ENCODE measurements at regions not wholly inside any gene's neighbourhood (a gene's known extent, or its start where the extent isn't known, plus 50 kb on each side); places are given as distances from the start of the nearest gene placed in this dataset.

DNA sequence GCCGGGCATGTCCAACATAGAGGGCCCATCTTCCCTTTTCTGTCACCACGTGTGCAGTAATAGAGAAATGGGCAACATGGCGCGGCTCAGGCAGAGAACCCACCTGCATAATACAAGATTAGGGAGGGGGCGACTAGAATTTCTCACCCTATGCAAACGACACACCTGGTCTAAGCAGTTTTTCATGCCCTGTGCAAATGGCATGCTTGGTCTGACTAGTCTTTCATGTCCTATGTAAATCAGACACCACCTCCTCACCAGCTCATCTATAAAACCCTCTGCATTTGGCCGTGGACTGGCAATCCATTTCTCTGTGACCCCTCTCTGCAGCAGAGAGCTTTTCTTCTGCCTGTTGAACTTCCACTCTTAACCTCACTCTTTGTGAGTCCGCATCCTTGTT, 180.2 kb upstream of the PZP start (continued):
- TF ChIP-seq CTCF (IDR thresholded peaks at IDR 0.05; ENCODE audit: low read depth, low read length, missing input control) (no peak), HNF4A (conservative IDR thresholded peaks at IDR 0.05) (no peak), YY1 (IDR thresholded peaks at IDR 0.05) (no peak)

- Histone ChIP-seq H3K27ac (ENCODE audit: low read depth in 1 of 2, low read length in 2 of 2) (no peak overlapping the region), H3K4me3 (ENCODE audit: low read depth in 1 of 3, low read length in 3 of 3) (no peak overlapping the region), H3K4me1 (ENCODE audit: control insufficient read depth in 4 of 4, insufficient read depth in 4 of 4, low read length in 3 of 4) (no peaks in the 10 kb centered on the region), H3K36me3 (ENCODE audit: control insufficient read depth in 4 of 4, insufficient read depth in 3 of 4, low read depth in 1 of 4, low read length in 3 of 4) (no peaks in the 10 kb centered on the region), H3K9ac (ENCODE audit: low read depth in 1 of 2, low read length in 2 of 2) (no peak overlapping the region), H3K9me3 (ENCODE audit: control insufficient read depth in 4 of 4, low read length in 3 of 4) (no peaks in the 10 kb centered on the region), H3K27me3 (ENCODE audit: control insufficient read depth in 4 of 4, insufficient read depth in 4 of 4, low read length in 3 of 4) (no peaks in the 10 kb centered on the region)
- no peak for TF ChIP-seq TAF1 (conservative IDR thresholded peaks at IDR 0.05)
- TF ChIP-seq CTCF (IDR thresholded peaks at IDR 0.05; ENCODE audit: low read depth, low read length, missing input control), result no peak
- TF ChIP-seq, protein P1, sequence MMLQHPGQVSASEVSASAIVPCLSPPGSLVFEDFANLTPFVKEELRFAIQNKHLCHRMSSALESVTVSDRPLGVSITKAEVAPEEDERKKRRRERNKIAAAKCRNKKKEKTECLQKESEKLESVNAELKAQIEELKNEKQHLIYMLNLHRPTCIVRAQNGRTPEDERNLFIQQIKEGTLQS (IDR thresholded peaks at IDR 0.05), result no peak
- TF ChIP-seq HNF4G (IDR thresholded peaks at IDR 0.05), result no peak
- TF ChIP-seq FOXA1 (IDR thresholded peaks at IDR 0.05), result no peak
- TF ChIP-seq, protein P2, sequence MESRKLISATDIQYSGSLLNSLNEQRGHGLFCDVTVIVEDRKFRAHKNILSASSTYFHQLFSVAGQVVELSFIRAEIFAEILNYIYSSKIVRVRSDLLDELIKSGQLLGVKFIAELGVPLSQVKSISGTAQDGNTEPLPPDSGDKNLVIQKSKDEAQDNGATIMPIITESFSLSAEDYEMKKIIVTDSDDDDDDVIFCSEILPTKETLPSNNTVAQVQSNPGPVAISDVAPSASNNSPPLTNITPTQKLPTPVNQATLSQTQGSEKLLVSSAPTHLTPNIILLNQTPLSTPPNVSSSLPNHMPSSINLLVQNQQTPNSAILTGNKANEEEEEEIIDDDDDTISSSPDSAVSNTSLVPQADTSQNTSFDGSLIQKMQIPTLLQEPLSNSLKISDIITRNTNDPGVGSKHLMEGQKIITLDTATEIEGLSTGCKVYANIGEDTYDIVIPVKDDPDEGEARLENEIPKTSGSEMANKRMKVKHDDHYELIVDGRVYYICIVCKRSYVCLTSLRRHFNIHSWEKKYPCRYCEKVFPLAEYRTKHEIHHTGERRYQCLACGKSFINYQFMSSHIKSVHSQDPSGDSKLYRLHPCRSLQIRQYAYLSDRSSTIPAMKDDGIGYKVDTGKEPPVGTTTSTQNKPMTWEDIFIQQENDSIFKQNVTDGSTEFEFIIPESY (IDR thresholded peaks at IDR 0.05), result no peak
- no peak for TF ChIP-seq FOXA2 (IDR thresholded peaks at IDR 0.05)
- TF ChIP-seq EGR1 (IDR thresholded peaks at IDR 0.05; ENCODE audit: low read depth in 2 of 2), result no peak
- TF ChIP-seq SP1 (IDR thresholded peaks at IDR 0.05), result no peak
- no peak for TF ChIP-seq JUND (IDR thresholded peaks at IDR 0.05)
- TF ChIP-seq RAD21 (IDR thresholded peaks at IDR 0.05), result no peak
- TF ChIP-seq MAX (IDR thresholded peaks at IDR 0.05), result no peak
- TF ChIP-seq RXRA (IDR thresholded peaks at IDR 0.05), result no peak
- no peak for TF ChIP-seq YY1 (IDR thresholded peaks at IDR 0.05)
- no peak for TF ChIP-seq REST (IDR thresholded peaks at IDR 0.05)
- TF ChIP-seq HNF4A (conservative IDR thresholded peaks at IDR 0.05), result no peak
- no peak for TF ChIP-seq GABPA (IDR thresholded peaks at IDR 0.05 in 1 of 2, conservative IDR thresholded peaks at IDR 0.05 in 1 of 2)
- TF ChIP-seq NR2F2 (IDR thresholded peaks at IDR 0.05), result no peak
- DNase-seq (ENCODE audit: low spot score), result no peak
- 80% methylated on average over 2 of the region's 2 CpGs for WGBS
Observed at GRCh38 chr12:9387450-9387849, 179.3 kb upstream of the PZP start.
